NB4 (cell line): ENCODE measurements at regions not wholly inside any gene's neighbourhood (a gene's known extent, or its start where the extent isn't known, plus 50 kb on each side); places are given as distances from the start of the nearest gene placed in this dataset.

Experiments
- CTCF ChIP-seq: IDR thresholded peaks from one replicate; pipeline ENCODE4 v1.5.1; 2012; ENCODE audit warnings: low read depth, low read length
- MAX ChIP-seq: IDR thresholded peaks from 2 replicates; pipeline ENCODE4 v1.6.1; 2011; ENCODE audit warnings: low read depth, low read length
- MYC ChIP-seq: IDR thresholded peaks from 2 replicates; pipeline ENCODE4 v1.6.1; 2011; ENCODE audit warnings: low read depth, low read length
- POLR2A ChIP-seq: IDR thresholded peaks from 2 replicates; pipeline ENCODE4 v1.6.1; 2011; ENCODE audit warnings: mild to moderate bottlenecking; ENCODE audit not compliant: insufficient read length; ENCODE audit errors: extremely low read depth

- TF ChIP-seq POLR2A (no peak), CTCF (no peak), MAX (no peak), MYC (no peak)
These were observed 87.5 kb upstream of the MYCN start for GRCh38 chr2:15852811-15853210.
